Renal cortex interstitium (tissue), 11 donors: ENCODE measurements at regions not wholly inside any gene's neighbourhood (a gene's known extent, or its start where the extent isn't known, plus 50 kb on each side); places are given as distances from the start of the nearest gene placed in this dataset.
"Not testable (repeated sequence)": the region's sequence is repeated elsewhere in the genome, so short reads cannot be mapped to it uniquely, and the experiment has no call there.

Source experiments
- DNase-seq, 11 donors: peaks; one replicate each; pipeline ENCODE4 v3.0.0-alpha.2; 2013; ENCODE audit warnings: low read depth in 9 of 11, low spot score in 4 of 11; ENCODE audit errors: extremely low read depth in 1 of 11

GRCh38 chrX:19214311-19214710 is 92.0 kb upstream of the ADGRG2 start:
- peak in 2 of 11 donors; percentile 15 to 31 for DNase-seq

GRCh38 chrX:19225909-19226308 is 103.6 kb upstream of the ADGRG2 start:
- DNase-seq = peak in 4 of 11 donors; percentile 15 to 38 (median 15)

GRCh38 chrX:19229896-19230295 is 107.6 kb upstream of the ADGRG2 start:
- not testable (repeated sequence) for DNase-seq

GRCh38 chrX:19237901-19238300 is 105.8 kb upstream of the PDHA1 start:
- DNase-seq = no peak

- no peak for DNase-seq
These were observed 100.3 kb upstream of the PDHA1 start for GRCh38 chrX:19243431-19243830.

GRCh38 chrX:19244921-19245320 is 98.8 kb upstream of the PDHA1 start:
- DNase-seq = not testable (repeated sequence)

GRCh38 chrX:19245711-19246269 is 97.9 kb upstream of the PDHA1 start:
- no peak for DNase-seq

GRCh38 chrX:19256986-19257385 is 86.7 kb upstream of the PDHA1 start:
- DNase-seq = no peak

GRCh38 chrX:19261026-19261425 is 82.7 kb upstream of the PDHA1 start:
- DNase-seq = not testable (repeated sequence)

- no peak for DNase-seq
These were observed 73.0 kb upstream of the PDHA1 start for GRCh38 chrX:19270727-19271126.

- no peak for DNase-seq
These were observed 71.3 kb upstream of the PDHA1 start for GRCh38 chrX:19272452-19272851.

- no peak for DNase-seq
These were observed 63.1 kb upstream of the PDHA1 start for GRCh38 chrX:19280636-19281035.

GRCh38 chrX:19281256-19281655 is 62.5 kb upstream of the PDHA1 start:
- no peak for DNase-seq

- DNase-seq = no peak
These were observed 60.0 kb upstream of the PDHA1 start for GRCh38 chrX:19283597-19284339.

GRCh38 chrX:19285857-19286256 is 57.9 kb upstream of the PDHA1 start:
- no peak for DNase-seq

- no peak for DNase-seq
These were observed 52.6 kb upstream of the PDHA1 start for GRCh38 chrX:19291086-19291485.

GRCh38 chrX:19293606-19294325 is 50.0 kb upstream of the PDHA1 start:
- no peak for DNase-seq
